H7 (cell line): ENCODE measurements at regions not wholly inside any gene's neighbourhood (a gene's known extent, or its start where the extent isn't known, plus 50 kb on each side); places are given as distances from the start of the nearest gene placed in this dataset.

Source experiments
- DNase-seq: peaks from one replicate; pipeline ENCODE4 v3.0.0; 2012
- H3K27me3 ChIP-seq: 2 replicates; pipeline ENCODE4 v1.6.0; 2011; ENCODE audit warnings: mild to moderate bottlenecking, low read length; ENCODE audit not compliant: control insufficient read depth, insufficient read depth
- H3K36me3 ChIP-seq: replicated peaks from 2 replicates; pipeline ENCODE4 v1.5.1; 2011; ENCODE audit warnings: low read length; ENCODE audit not compliant: control insufficient read depth, insufficient read depth
- H3K4me3 ChIP-seq: 2 replicates; pipeline ENCODE4 v1.5.1; 2011; ENCODE audit warnings: low read depth, mild to moderate bottlenecking, control low read depth, low read length, moderate library complexity; ENCODE audit not compliant: insufficient read depth

- no peak for DNase-seq
- peaks cover 1% of the 10 kb centered on the region for H3K36me3 ChIP-seq
- no peak overlapping the region for H3K4me3 ChIP-seq
- H3K27me3 ChIP-seq, result no peaks in the 10 kb centered on the region
Measured at GRCh38 chr4:4687100-4687499, 145.3 kb upstream of the STX18 start.

DNA sequence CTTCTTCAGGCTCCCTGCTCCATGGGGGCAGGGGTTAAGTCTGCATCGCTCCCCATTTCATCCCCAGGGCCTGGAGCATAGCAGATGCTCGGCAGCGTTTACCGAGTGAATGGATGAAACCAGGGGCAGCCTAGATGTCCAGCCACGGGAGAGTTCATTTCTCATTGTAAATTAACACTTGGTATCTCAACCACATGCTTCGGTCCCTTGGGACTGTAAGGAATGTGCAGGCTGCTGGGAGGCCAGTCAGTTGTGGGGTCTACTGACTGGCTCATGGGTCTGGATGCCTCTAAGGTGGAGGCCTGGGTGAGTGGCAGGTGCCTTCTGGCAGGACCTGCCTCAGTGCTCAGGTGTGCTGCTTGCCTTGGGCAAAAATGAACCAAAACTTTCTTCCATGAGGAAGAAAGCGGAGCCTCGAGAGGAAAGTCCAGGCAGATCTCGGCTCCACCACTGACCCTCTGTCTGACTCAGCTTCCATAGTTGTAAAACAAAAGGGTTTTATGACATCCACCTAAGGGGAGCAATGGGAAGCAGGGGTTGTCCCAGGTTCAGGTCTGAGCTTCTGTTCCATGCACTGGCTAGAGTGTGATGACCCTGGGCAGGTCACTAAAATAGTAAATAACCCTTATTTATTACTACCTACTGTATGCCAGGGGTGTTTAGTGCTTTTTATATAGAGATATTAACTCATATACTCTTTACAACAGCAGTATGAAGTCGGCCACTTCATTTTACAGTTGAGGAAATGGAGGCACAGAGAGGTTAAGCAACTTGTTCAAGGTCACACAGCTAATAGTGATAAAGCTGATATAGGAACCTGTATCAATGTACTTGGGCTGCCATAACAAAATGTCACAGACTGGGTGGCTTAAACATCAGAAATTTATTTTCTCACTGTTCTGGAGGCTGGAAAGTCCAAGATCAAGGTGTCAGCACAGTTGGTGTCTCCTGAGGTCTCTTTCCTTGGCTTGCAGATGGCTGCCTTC is 144.3 kb upstream of the STX18 start:
- no peak for DNase-seq
- Histone ChIP-seq H3K4me3 (no peak overlapping the region), H3K36me3 (peaks cover 1% of the 10 kb centered on the region), H3K27me3 (no peaks in the 10 kb centered on the region)

DNA sequence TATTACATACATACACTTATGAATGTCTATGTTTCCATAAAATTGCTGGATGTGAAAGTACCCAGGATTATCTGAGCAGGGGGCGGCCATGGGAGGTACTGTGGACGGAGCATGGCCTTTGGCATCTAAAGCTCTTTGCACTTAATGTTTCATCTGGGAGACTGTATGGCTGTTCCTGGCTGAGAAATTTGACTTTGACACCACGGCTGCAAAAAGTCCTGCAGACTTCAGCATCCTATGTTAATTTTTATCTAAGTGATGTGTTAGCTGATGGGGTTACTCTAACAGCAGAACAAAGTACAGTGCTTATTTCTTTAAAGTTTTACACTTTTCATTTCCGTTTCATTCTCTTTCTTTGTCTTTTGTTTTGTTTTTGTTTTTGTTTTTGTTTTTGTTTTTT is 139.8 kb upstream of the STX18 start:
- H3K27me3 ChIP-seq, result no peaks in the 10 kb centered on the region
- no peak for DNase-seq
- no peak overlapping the region for H3K4me3 ChIP-seq
- no peaks in the 10 kb centered on the region for H3K36me3 ChIP-seq

- Histone ChIP-seq H3K27me3 (no peaks in the 10 kb centered on the region), H3K4me3 (no peak overlapping the region), H3K36me3 (no peaks in the 10 kb centered on the region)
- DNase-seq, result no peak
Measured at GRCh38 chr4:4680758-4681157, 138.9 kb upstream of the STX18 start.

DNA sequence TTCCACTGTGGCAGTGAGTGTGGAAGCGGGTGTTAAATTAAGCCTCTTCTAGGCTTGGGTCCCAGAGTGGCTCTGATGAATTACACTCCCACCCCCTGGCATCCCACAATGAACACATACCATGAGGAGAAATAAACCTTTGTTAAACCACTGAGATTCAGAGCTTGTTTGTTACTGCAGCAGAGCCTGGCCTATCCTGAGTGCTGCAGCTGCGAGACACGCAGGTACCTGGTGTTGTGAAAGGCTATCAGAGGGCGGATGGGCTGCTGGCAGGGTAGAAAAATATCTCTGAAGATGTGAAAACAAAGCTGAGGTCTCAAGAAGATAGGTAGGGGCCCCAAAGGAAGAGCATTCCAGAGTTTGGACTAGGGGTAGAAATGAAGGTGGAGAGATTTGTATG is 138.4 kb upstream of the STX18 start:
- Histone ChIP-seq H3K36me3 (no peaks in the 10 kb centered on the region), H3K4me3 (no peak overlapping the region), H3K27me3 (no peaks in the 10 kb centered on the region)
- DNase-seq, result no peak

- Histone ChIP-seq H3K27me3 (no peaks in the 10 kb centered on the region), H3K4me3 (no peak overlapping the region), H3K36me3 (no peaks in the 10 kb centered on the region)
- DNase-seq, result peak; percentile 70
Measured at GRCh38 chr4:4677556-4678522, 136.0 kb upstream of the STX18 start.

- Histone ChIP-seq H3K27me3 (no peaks in the 10 kb centered on the region), H3K36me3 (no peaks in the 10 kb centered on the region), H3K4me3 (no peak overlapping the region)
- no peak for DNase-seq
Measured at GRCh38 chr4:4675641-4676040, 133.8 kb upstream of the STX18 start.

GRCh38 chr4:4675051-4675581 is 133.3 kb upstream of the STX18 start:
- Histone ChIP-seq H3K27me3 (no peaks in the 10 kb centered on the region), H3K36me3 (no peaks in the 10 kb centered on the region), H3K4me3 (no peak overlapping the region)
- no peak for DNase-seq

DNA sequence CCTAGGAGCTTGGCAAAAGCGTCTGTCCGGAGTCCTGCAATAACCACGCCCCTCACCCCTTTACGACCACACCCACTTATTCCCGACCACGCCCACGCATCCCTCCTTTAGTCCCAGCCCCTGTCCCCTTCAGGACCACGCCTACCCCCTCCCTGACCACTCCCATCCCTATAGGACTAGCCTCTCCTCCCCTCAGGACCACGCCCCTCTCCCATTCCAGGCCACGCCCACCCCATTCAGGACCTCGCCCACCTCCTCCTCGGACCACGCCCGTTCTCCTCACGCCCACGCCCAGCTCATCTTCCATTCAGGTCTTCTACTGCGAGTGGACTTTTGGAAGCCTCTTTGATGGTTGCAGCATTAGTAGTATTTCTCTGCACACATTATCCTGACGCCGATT is 131.2 kb upstream of the STX18 start:
- DNase-seq, result peak; percentile 96
- no peaks in the 10 kb centered on the region for H3K27me3 ChIP-seq
- H3K36me3 ChIP-seq, result no peaks in the 10 kb centered on the region
- H3K4me3 ChIP-seq, result no peak overlapping the region

GRCh38 chr4:4672402-4672801 is 130.6 kb upstream of the STX18 start:
- DNase-seq, result no peak
- Histone ChIP-seq H3K27me3 (no peaks in the 10 kb centered on the region), H3K36me3 (no peaks in the 10 kb centered on the region), H3K4me3 (no peak overlapping the region)

GRCh38 chr4:4671774-4672349 is 130.0 kb upstream of the STX18 start:
- Histone ChIP-seq H3K27me3 (no peaks in the 10 kb centered on the region), H3K4me3 (no peak overlapping the region), H3K36me3 (no peaks in the 10 kb centered on the region)
- DNase-seq, result no peak

GRCh38 chr4:4670869-4671268 is 129.0 kb upstream of the STX18 start:
- no peak overlapping the region for H3K4me3 ChIP-seq
- H3K36me3 ChIP-seq, result no peaks in the 10 kb centered on the region
- no peak for DNase-seq
- no peaks in the 10 kb centered on the region for H3K27me3 ChIP-seq

GRCh38 chr4:4668355-4669210 is 126.7 kb upstream of the STX18 start:
- Histone ChIP-seq H3K36me3 (no peaks in the 10 kb centered on the region), H3K4me3 (no peak overlapping the region), H3K27me3 (no peaks in the 10 kb centered on the region)
- no peak for DNase-seq
